NCI-H128 (cell line): ENCODE measurements at regions not wholly inside any gene's neighbourhood (a gene's known extent, or its start where the extent isn't known, plus 50 kb on each side); places are given as distances from the start of the nearest gene placed in this dataset.
"Not testable (repeated sequence)": the region's sequence is repeated elsewhere in the genome, so short reads cannot be mapped to it uniquely, and the experiment has no call there.

Source experiments
- DNase-seq: peaks from one replicate; lab custom pipeline; 2025; ENCODE audit not compliant: unreplicated experiment; lab: John Stamatoyannopoulos, UW

GRCh38 chr22:23501261-23501619 is 78.8 kb downstream of the IGLL1 start:
- DNase-seq = no peak

- no peak for DNase-seq
These were observed 79.4 kb downstream of the IGLL1 start for GRCh38 chr22:23500508-23501260.

GRCh38 chr22:23499845-23500500 is 80.1 kb downstream of the IGLL1 start:
- no peak for DNase-seq

- no peak for DNase-seq
These were observed 81.0 kb downstream of the IGLL1 start for GRCh38 chr22:23498811-23499798.

GRCh38 chr22:23497889-23498288 is 82.2 kb downstream of the IGLL1 start:
- not testable (repeated sequence) for DNase-seq

GRCh38 chr22:23497016-23497885 is 82.8 kb downstream of the IGLL1 start:
- no peak for DNase-seq

GRCh38 chr22:23496445-23496833 is 83.7 kb downstream of the IGLL1 start:
- no peak for DNase-seq

GRCh38 chr22:23495614-23496444 is 84.3 kb downstream of the IGLL1 start:
- no peak for DNase-seq

GRCh38 chr22:23494930-23495266 is 85.2 kb downstream of the IGLL1 start:
- DNase-seq = no peak

GRCh38 chr22:23485490-23485889 is 94.6 kb downstream of the IGLL1 start:
- DNase-seq = no peak

GRCh38 chr22:23484651-23485050 is 95.4 kb downstream of the IGLL1 start:
- no peak for DNase-seq

- DNase-seq = no peak
These were observed 98.7 kb downstream of the IGLL1 start for GRCh38 chr22:23481369-23481768.

- no peak for DNase-seq
These were observed 101.9 kb downstream of the IGLL1 start for GRCh38 chr22:23478175-23478574.

GRCh38 chr22:23474531-23474930 is 105.6 kb downstream of the IGLL1 start:
- not testable (repeated sequence) for DNase-seq

- no peak for DNase-seq
These were observed 106.2 kb downstream of the IGLL1 start for GRCh38 chr22:23473901-23474300.

- DNase-seq = not testable (repeated sequence)
These were observed 107.7 kb downstream of the IGLL1 start for GRCh38 chr22:23472376-23472775.

- DNase-seq = no peak
These were observed 108.4 kb downstream of the IGLL1 start for GRCh38 chr22:23471698-23472097.

- DNase-seq = no peak
These were observed 109.2 kb downstream of the IGLL1 start for GRCh38 chr22:23470811-23471389.

GRCh38 chr22:23467721-23468294 is 112.3 kb downstream of the IGLL1 start:
- no peak for DNase-seq
